HG03159 (cell line): ENCODE measurements at regions not wholly inside any gene's neighbourhood (a gene's known extent, or its start where the extent isn't known, plus 50 kb on each side); places are given as distances from the start of the nearest gene placed in this dataset.
"Not testable (repeated sequence)": the region's sequence is repeated elsewhere in the genome, so short reads cannot be mapped to it uniquely, and the experiment has no call there.

Experiments used
- ATAC-seq: cut with Tn5 transposase; IDR thresholded peaks from one replicate; pipeline ENCODE4 v1.9.1; 2021; ENCODE audit warnings: mild to moderate bottlenecking, moderate library complexity; ENCODE audit not compliant: unreplicated experiment

GRCh38 chr9:85792057-85792456 is 50.3 kb upstream of the AGTPBP1 start:
- not testable (repeated sequence) for ATAC-seq

- not testable (repeated sequence) for ATAC-seq
Measured at GRCh38 chr9:85802978-85803695, 61.4 kb upstream of the AGTPBP1 start.

- not testable (repeated sequence) for ATAC-seq
Measured at GRCh38 chr9:85804847-85805133, 63.0 kb upstream of the AGTPBP1 start.

DNA sequence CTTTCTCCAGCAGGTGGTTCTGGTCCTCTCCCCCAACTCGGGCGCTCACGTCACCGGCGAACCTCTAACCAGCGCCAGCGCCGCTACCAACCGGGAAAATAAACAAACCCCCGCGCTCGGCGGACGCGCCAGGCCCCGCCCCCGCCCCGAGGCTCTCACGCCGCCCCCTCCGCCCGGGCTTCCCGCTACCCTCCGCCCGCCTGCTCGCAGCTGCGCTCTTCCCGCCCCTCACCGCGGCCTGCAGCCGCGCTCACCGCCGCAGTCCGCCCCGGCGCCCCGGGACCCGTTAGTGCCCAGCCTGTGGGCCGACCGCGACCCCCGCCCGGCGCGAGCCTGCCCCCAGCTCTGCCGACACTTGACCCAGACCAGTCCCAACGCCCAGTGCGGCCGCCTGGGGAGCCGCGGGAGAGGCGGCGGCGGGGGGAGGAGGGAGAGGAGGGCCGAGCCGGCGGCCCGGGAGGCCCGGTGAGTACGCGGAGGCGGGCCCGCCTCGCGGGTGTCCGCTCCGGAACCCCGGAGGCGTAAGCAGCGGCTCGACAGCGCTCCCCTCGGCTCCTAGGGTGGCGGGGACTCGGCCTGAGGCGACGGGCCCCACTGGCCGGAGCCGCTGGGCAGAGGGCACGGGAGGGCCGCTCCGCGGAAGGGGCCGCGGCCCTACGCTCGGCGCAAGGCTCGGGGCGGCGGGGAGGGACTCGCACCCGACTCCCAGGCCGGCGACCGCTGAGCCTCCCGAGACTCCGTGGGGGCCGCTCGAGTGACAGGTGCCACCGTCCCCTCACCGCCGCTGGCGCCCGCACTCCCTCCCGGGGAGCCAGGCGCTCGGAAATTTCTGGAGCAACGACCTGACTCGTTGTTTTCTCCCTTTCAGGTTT is 63.6 kb upstream of the AGTPBP1 start:
- ATAC-seq = peak; percentile 75

- ATAC-seq = not testable (repeated sequence)
Measured at GRCh38 chr9:85808329-85808728, 66.6 kb upstream of the AGTPBP1 start.

- not testable (repeated sequence) for ATAC-seq
Measured at GRCh38 chr9:85813388-85813787, 71.6 kb upstream of the AGTPBP1 start.

- not testable (repeated sequence) for ATAC-seq
Measured at GRCh38 chr9:85814800-85815199, 73.0 kb upstream of the AGTPBP1 start.

DNA sequence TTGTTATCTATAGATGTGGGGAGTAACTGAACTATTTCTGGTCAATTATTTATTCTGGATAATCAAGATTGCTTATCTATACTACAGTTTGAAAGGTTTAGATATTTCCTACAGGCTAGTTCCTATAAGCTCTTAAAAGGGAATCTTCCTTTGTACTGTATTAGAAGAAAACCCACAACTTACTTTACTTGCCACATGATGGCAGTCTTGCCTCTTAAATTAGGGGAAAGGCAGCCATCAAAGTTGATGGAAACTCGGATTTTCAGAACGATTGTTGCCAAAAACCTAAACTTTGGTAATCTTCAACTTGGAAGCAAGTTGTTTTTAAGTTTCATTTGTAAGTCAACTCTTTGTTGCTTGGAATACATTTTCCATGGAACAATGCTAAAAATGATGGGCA is 77.2 kb upstream of the AGTPBP1 start:
- not testable (repeated sequence) for ATAC-seq

DNA sequence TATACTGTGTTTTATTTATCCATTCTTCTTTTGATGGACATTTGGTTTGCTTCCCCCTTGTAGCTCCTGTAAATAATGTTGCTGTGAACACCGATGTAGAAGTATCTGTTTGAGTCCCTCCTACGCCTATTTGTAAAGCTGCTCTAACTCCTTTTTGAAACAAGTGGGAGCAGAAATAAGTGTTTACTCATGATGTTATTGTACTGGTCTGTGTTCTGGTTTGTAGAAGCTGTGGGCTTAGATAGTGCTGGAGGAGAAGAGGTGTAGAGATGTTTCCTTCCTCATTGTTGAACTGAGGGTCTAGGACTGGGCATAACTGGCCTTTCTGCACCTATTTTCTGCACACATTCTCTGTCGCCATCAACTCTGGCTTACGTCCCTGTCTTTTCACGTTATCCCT is 78.8 kb upstream of the AGTPBP1 start:
- ATAC-seq = not testable (repeated sequence)

DNA sequence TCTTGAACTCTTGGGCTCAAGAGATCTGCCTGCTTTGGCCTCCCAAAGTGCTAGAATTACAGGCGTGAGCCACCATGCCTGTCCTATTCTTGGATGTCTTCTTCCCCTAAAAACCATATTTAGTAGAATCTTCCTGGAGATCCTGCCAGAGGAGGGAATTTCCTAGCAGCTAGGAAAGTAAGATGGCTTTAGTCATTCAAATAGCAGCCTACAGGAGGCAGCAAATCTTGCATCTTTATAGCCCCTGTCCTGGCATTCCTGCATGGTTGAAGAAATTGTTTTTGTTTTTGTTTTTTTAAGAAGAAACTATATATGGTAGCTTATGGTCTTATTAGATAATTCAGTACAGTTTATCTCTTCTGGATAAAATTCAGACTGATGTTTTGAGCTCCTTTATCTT is 83.2 kb upstream of the AGTPBP1 start:
- not testable (repeated sequence) for ATAC-seq

DNA sequence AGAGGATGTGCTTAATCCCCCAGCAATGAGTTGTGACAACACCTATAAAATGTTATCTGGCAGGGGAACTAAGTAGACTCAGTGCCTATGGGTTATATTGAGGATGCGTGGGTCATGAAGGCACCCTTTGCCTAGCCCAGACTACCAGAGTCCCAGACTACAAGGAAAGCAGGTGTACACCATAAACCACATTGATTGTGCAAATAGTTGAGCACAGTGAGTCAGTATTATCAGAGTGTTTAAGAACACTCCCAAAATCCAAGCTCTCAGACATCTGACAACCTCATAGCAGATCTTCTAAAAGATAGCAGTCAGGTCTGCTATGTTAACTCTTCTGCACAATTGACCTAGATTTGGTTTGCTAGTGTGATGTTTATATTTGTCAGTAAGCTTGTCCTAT is 92.8 kb upstream of the AGTPBP1 start:
- not testable (repeated sequence) for ATAC-seq

DNA sequence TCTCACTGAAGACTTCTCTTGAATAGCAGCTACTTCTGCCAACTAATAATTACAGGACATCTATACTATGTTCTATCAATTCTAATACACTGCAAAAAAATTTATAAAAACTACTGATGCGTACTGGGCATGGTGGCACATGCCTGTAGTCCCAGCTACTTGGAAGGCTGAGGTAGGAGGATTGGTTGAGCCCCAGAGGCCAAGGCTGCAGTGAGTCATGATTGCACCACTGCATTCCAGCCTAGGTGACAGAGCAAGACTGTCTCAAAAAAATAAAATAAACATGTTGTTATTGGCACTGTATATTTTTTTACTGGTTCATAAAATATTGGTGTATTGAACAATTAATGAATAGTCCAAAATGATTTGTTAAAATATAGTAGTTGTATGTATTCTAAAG is 97.0 kb upstream of the NAA35 start:
- ATAC-seq = not testable (repeated sequence)

DNA sequence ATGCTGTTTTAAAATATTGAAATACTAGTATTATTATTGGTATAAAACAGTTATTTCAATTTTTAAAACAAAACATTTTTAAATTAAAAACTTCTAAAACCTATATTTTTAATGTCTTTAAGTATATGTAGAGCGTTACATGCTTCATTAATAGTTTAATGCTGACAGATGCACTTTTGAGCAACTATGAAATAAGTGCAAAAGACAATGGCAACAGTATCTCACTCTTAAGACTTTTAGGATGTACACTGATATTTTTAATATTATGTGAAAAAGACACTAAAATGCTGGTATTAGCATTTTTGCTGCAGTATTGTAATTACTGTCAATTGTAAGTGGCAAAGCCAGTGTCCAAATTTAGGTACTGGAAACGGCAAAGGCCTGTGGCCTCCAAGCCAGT is 93.2 kb upstream of the NAA35 start:
- ATAC-seq = not testable (repeated sequence)

- no peak for ATAC-seq
Measured at GRCh38 chr9:85858056-85858750, 82.7 kb upstream of the NAA35 start.

DNA sequence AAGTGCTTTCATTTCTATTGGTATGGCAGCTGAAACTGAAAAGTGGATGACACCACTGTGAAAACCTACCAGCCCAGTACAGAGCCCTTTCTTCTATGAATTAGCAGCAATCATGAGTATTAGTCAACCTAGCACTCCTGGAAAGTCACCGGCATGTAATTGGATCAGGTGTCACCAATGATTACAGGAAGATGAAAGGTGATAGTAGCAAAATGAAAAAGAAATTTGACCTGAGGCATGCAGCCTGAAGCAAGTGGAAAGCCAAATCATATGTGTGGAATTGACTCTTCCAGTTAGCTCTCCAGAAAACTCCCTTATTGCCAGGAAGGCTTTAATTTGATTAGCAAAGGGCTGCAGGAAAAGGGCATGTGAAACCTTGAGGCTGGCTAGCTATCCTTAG is 81.2 kb upstream of the NAA35 start:
- ATAC-seq = no peak

GRCh38 chr9:85861882-85862281 is 79.1 kb upstream of the NAA35 start:
- not testable (repeated sequence) for ATAC-seq

DNA sequence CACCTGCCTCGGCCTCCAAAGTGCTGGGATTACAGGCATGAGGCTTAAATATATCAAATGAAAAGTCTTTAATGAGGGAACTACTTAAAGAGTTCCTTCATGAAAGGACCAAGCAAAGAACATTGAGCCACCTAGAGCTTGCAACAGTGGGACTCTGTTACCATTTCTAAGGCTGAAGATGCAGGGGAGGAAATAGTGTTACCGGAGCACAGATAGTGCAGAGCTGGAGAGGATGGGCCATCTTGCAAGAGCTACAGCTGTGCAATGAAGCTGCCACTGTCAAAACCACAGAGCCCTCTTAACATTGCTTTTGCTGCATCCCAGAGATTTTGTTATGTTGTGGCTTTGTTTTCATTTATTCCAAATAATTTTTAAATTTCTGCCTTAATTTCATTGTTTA is 77.1 kb upstream of the NAA35 start:
- ATAC-seq = no peak

DNA sequence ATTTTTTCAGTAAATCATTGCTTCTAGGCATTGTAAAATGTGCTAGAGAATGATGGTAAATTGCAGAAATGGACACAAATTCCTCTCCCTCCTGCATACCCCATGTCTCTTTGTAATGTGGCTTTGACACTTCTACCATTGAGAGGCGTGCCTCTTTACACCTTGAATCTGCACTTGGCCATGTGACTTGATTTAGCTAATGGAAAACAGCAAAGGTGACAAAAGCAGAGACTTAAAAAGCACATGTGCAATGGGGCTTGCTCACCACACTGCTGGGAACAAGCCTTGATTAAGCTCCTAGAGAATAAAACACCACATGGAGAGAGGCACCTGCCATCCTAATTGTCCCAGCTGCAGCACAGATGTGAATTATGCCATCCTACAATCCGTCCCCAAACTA is 69.9 kb upstream of the NAA35 start:
- ATAC-seq = no peak

DNA sequence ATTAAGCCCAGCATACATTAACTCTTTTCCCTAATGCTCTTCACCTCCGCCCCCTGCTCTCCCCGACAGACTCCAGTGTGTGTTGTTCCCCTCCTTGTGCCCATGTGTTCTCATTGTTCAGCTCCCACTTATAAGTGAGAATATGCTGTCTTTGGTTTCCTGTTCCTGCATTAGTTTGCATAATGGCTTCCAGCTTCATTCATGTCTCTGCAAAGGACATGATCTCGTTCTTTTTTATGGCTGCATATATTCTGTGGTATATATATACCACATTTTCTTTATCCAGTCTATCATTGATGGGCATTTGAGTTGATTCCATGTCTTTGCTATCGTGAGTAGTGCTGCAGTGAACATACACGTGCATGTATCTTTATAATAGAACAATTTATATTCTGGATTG is 69.3 kb upstream of the NAA35 start:
- not testable (repeated sequence) for ATAC-seq

DNA sequence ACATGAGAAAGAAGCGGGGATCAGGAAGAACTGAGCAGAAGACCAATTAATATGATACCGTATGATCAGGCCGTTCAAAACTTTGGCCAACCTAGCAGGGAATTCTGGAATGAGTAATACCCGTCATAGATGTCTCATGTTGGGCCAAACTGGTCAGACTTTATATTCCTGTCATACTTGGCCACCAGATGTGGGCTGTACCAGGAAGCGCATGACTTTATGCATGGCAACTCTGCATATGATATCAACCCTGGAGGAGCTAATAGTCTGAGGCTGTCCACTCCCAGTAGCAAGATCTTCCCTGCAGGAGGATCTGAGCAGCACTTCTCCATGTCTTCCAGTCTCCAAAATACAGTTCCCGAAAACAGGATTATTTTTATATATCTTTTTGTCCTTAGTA is 68.5 kb upstream of the NAA35 start:
- no peak for ATAC-seq

GRCh38 chr9:85876628-85877027 is 64.3 kb upstream of the NAA35 start:
- no peak for ATAC-seq
